Stimulated activated CD4-positive, alpha-beta T cell treated with anti-CD3 and anti-CD28 coated beads, Interleukin-15, amount 100 ng/mL, for 1 hour (primary cell): ENCODE measurements at regions not wholly inside any gene's neighbourhood (a gene's known extent, or its start where the extent isn't known, plus 50 kb on each side); places are given as distances from the start of the nearest gene placed in this dataset.
"Not testable (repeated sequence)": the region's sequence is repeated elsewhere in the genome, so short reads cannot be mapped to it uniquely, and the experiment has no call there.

Source experiments
- DNase-seq, 2 donors: peaks; one replicate each; pipeline ENCODE4 v3.0.0-alpha.2; 2020; ENCODE audit warnings: low read depth in 1 of 2, low spot score in 1 of 2

DNA sequence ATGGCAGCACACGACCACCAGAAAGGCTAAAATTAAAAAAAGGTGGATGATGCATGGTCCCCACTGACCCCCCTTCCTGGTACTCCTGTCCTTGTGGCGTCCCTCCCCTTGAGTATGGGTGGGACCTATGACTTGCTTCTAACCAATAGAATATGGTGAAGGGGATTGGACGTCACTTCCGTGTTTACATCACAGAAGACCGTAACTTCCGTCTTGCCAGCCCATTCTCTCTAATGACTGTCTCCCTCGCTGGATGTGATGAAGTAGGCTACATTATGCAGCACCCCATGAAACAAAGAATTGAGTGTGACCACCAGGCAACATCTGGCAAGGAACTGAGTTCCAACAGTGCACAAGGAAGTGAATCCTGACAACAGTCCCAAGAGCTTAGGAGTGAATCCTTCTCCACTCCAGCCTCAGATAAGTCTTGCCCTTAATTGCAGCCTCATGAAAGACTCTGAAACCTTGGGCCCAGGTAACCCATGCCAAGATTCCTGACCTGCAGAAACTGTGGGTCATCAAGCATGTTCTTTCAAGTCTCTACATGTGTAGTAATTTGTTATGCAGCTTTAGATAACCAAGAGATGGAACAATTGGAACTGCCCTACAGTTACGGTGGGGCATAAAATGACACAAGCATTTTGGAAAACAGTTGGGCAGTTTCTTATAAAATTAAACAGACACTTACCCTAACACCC lies 80.1 kb upstream of the NPAS2 start:
- DNase-seq = no peak

DNA sequence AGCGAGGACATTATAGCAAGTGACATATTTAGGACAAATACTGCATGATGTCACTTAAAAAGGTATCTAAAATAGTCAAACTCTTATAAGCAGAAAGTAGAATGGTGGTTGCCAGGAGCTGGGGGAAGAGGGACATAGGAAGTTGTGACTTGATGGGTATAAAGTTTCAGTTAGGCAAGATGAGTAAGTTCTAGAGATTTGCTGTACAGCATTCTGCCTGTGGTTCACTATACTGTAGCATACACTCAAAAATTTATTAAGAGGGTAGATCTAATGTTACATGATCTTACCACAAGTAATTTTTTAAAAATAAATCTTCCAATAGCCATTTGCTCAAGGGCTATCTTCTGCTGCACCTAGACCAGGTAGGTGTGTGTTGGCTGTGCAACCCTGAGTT lies 78.1 kb upstream of the NPAS2 start:
- no peak for DNase-seq

DNA sequence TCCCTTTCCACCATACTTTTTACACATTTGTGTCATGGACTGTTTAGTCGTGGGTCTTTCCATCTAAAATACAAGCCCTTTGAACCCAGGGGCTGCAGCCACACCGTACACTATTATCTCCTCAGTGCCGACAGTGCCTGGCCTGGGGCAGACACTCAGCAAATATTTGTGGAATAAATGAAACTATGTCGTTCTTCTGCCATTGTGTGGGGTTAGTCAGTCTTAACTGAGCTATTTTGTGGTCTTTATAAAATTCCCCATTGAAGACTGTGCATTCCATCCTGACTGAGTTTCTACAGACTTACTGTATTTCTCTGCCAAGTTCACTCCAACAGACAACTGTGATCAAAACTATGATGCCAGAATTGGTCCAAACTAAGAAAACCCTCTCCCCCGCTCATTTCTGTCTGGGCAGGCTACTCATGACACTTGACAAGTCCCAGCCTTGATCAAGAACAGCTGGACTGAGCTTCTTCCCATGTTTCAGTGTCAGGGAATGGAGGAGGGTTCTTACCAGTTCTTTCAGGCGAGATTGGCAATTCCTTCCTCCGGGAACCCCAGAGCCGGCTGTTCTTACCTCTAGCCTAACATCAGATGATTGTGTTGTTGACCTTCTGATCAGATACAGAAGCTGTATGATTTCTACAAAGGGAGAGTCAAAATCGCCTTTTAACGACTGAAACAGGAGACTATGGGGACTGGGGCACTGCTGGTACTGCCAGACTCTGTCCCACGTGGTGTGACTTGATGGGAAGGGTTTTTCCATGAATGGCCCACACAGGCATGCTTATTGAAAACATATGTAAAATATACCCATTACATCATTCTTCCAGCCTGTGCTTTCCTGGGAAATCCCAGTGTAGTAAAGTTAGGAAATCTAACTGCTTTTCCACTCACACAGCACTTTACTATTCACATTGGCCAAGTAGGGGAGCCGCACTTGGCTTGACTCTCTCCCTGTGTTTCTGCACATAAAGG lies 77.4 kb upstream of the NPAS2 start:
- DNase-seq = no peak

DNA sequence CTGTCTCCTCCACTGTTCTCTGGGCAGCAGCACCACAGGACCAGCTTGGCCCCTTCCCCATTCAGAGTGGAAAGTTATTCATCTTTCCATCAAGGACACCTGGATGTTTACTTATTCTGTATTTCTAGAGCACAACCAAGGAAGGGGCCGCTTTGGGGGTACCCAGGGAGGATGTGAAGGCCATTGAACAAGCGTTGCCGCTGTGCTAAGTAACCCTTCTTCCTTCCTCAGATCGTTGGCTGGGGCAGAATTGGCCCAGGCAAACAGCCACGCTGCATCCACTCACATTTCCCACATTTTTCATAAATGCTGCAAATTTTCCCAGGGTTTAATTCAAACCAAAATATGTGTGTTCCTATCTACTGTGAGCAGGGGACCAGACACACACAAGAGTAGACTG lies 76.2 kb upstream of the NPAS2 start:
- DNase-seq = no peak

DNA sequence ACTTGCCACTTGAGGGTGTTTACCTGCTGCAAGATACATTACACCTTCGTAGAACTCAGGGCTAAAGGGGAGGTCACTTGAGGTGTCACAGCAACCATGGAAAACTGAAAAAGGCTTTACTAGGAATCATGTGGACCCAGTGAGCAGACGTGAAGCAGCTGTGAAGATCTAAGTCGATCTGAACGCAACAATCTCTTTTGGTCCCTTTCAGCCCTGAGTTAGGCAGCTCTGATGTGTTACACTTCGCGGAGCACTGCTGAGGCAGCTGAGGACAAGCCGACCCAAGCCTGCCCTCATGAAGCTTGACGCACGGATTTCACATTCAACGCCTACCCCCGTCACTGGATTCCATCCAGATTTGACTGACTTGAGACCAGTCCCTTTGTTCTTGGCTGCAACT lies 75.8 kb upstream of the NPAS2 start:
- no peak for DNase-seq

DNA sequence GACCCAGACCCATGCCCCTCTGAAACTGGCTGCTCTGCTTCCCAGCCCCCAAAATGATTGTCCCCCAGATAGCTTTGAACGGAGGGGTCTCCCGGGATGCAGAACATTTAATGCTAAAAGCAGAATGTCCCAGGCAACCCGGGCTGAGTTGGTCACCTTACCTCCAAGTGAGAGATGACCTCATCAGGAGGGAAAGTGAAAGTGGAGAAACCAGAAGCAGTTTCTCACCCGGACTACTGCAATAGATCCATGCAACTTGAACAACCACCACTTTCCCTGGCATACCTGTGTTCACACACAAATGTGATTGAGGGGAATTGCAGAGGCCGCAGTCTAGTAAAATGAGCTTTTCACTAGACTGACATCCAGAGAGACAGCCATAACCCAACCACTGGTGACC lies 75.3 kb upstream of the NPAS2 start:
- DNase-seq = no peak

DNA sequence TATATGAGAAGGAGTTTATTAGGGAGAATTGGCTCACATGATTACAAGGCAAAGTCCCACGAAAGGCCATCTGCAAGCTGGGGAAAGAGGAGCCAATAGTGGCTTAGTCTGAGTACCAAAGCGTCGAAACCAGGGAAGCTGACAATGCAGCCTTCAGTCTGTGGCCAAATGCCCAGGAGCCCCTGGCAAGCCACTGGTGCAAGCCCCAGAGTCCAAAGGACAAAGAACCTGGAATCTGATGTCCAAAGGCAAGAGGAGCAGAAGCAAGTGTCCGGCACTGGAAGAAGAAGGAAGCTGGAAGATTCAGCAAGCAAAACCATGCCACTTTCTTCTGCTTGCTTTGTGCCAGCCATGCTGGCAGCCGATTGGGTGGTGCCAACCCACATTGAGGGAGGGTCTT lies 74.3 kb upstream of the NPAS2 start:
- DNase-seq = no peak

DNA sequence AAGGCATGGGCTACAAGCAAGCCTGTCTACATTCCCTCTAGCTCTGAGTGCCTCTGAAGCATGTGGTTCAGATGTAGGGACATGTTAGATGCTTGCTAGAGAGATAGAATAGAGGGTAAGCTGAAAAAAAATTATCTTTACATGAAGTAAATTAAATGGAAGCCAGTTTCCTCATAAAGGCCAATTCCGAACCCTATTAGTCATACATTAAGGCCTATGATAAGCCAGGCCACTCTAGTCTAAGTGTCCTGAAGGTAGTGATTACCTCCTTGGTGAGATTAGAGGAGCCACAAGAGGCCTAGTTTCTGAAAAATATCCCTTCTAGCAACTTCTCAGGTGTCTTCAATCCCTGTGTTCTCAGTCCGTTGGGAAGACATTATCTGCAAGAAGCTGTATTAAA lies 72.4 kb upstream of the NPAS2 start:
- no peak for DNase-seq

DNA sequence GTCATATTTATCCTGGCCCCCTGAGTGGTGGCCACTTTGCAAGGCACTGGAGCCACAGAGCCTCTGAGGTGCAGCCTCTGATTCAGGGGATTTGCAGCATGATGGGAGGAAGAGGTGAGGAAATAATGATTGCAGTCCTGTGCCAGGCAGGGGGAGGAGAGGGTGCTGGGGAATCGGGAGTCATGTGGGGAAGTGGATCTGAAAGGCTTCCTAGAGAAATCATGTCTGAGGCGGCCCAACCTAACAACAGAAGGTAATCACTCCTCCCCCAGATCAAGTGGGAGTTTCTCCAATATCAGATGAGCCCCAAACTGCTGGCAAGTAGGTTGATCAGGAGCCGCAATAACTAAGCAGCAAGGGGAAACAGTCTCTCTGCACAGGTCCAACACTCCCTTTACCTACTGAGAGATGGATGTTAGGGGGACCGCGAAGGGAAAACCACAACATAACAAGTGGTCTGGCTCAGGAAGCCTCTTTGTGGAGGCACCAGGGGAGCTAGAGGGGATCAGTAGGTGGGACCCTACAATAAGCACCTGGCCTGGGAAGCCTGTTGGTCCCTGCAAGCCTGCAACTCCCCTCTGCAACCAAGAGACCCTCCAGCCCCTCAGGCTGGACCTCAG lies 71.8 kb upstream of the NPAS2 start:
- no peak for DNase-seq

DNA sequence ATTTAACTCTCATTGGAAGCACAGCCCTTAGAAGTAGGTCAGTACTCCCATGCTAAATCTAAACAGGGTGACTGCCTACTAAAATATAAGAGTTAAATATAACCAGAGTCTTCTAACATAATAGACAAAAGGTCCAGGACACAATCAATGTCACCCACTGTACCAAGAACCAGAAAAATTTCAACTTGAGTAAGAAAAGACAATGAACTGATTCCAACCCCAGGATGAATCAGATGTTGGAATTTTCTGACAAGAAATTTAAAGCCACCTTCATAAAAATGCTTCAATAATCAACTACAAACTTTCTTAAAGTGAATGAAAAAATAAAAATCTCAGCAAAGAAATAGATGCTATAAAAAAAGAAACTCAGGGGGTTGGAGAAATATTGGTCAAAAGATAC lies 71.3 kb upstream of the NPAS2 start:
- no peak for DNase-seq

DNA sequence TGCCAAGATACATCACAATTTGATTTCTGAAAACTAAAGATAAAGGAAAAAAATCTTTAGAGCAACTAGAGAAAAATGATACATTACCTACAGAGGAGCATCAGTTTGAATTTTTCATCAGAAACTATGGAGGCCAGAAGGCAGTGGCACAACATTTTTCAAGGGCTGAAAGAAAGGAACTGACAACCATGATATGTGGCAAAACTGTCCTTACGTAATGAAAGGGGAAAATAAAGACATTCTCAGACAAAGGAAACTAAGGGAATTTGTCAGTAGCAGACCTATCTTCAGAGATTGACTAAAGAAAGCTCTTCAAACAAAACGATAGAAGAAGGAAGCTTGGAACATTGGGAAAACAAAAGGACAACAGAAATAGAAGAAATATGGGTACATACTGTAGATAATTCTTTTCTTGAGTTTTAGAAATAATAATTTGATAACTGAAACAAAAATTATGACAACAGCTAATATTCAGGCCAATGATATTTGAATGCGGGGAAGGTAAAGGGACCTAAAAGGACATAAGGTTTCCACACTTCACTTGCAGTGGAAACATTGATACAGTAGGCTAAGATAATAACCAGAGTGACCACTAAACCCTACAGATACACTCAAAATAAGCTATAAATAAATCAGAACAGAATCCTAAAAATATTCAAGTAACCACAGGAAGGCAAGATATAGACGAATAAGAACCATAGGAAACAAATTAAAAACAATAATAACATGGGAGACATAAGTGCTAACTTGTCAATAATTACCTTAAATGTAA lies 70.0 kb upstream of the NPAS2 start:
- no peak for DNase-seq

DNA sequence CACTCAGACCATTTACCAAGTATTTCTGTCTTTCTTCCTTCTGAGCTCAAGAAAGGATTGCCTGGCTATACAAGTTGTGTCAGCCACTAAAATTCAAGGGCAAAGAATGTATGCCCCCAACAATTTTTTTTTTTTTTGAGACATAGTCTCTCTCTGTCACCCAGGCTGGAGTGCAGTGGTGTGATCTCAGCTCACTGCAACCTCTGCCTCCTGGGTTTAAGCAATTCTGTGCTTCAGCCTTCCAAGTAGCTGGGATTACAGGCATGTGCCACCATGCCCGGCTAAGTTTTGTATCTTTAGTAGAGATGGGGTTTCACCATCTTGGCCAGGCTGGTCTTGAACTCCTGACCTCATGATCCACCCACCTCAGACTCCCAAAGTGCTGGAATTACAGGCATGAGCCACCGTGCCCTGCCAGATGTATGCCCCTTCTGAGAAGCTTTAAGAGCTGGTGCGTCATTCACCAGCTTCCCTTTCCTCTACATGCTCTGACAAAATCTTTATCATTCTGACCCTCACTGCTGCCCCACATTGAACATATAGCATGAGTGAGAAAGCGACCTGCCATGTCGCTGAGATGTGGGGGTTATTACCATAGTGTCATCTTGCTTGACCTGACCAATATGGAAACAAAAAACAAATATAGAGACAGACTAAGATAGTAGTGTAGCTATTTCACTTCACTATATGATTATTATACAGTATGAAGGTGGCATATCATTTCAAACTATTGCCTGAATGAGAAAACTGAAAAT lies 67.9 kb upstream of the NPAS2 start:
- not testable (repeated sequence) for DNase-seq

DNA sequence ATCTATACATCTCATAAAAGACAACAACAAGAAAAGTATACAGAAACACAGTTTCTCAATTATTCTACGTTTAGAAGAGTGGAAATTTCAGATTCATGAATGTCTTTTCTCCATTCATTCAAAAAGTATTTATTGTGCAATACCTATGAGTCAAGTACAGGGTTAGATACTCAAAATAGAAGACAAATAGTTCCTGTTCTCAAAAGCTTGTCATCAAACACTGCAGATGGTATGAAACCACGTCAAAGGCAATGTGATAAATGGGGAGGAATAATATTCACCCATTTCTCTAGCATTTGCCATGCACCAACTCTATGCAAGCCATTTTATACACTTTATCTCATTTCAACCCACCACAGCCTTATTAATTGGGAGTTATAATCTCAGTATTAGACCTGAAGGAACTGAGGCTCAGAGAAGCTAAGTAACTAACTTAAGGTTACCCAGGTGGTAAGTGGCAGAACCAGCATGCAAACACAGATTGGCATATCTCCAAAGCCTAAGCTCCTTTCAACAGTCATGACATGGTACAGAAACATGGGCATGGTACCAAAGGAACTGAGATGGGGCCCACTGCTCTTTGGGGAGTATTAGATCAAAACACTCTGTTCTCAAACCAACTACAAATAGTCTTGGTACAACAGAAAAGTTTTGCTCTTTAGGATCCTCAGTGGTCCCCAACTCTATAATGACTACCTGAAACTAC lies 67.2 kb upstream of the NPAS2 start:
- DNase-seq = no peak

DNA sequence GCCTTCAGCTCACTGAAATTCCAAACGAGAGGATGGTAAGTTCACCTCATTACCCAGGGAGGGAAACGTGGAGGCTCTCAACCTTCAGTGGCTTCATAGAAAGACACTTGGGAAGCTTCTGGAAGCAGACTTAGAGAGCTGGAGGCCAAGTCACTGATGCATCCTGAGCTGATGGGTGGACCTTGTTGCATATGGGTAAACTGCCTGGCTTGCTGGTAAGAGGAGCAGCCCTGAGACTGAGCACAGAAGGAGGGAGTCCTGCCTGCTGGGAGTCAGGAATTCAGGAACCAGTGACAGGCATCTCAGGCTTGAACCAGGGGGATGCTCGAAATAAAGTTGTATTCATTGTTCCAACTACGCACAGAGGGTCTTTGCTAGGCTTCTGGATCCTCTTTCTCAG lies 66.5 kb upstream of the NPAS2 start:
- no peak for DNase-seq

DNA sequence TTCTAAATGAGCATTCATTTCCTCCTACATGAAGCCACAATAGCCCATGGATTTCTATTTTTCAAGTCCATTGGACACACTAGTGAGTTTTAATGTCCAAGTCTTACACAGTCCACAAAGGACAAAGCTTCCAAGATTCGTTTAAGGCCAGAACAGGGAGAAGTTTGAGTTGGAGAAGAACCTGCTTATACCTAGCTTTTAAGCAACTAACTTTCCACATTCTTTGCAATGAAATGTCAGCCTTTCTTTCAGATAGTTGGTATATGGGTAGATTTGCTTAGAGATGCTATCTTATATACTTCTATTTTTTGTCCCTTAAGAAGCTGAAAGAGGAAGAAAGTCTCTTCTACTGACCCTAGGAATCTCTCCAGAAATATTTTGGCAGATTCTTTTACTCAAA lies 66.1 kb upstream of the NPAS2 start:
- no peak for DNase-seq

DNA sequence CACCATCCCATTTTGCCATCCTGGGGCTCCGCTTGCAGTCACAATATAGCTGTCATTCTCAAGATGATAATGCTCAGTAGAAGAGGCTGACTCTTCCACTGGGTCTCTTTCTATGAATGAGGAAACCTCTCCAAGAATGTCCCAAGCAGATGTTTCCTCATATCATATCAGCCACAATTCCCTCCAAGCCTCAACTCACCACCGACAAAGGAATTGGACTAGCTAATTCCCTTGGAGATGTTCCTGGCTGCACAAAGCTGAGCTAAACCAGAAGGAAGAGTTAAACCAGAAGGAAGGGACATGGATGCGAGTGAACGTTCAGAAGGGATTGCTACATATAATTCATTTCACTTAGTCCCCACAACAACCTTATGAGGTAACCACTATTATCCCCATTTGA lies 65.0 kb upstream of the NPAS2 start:
- no peak for DNase-seq

DNA sequence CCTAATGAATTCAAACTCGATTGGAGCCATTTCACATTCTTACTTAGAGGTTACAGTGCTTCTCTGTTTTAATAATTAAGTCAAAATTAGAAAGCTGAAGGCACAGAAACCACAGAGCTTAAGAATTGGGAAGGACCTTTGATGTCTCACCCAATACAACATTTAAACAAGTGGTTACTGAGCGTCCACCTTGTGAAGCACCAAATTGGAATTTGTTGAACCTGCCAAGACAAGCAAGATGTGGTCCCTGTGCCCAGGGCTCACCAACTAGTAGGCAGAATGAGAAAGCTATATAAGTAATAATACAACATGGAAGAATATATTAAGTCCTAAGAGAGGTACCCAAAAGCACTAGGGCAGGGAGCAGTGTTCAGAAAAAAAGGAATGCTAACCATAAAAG lies 64.5 kb upstream of the NPAS2 start:
- no peak for DNase-seq

DNA sequence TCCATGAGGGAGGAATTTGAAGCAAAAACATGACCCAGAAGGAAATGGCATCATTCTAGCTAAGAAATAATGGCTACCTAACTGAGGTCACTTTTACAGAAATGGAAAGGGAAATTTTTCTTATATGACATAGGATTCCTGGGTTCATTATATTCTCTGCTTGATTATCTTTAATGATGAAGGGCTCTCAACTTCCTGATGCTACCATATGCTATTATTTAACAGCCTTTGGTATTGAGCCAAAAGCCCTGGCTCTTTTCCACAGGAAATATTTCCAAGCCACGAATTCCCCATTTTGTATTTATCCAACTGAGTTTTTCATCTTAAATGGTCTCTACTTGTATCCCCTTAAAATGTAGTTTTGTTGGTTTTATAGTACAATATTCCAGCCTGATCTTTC lies 63.2 kb upstream of the NPAS2 start:
- DNase-seq = no peak

DNA sequence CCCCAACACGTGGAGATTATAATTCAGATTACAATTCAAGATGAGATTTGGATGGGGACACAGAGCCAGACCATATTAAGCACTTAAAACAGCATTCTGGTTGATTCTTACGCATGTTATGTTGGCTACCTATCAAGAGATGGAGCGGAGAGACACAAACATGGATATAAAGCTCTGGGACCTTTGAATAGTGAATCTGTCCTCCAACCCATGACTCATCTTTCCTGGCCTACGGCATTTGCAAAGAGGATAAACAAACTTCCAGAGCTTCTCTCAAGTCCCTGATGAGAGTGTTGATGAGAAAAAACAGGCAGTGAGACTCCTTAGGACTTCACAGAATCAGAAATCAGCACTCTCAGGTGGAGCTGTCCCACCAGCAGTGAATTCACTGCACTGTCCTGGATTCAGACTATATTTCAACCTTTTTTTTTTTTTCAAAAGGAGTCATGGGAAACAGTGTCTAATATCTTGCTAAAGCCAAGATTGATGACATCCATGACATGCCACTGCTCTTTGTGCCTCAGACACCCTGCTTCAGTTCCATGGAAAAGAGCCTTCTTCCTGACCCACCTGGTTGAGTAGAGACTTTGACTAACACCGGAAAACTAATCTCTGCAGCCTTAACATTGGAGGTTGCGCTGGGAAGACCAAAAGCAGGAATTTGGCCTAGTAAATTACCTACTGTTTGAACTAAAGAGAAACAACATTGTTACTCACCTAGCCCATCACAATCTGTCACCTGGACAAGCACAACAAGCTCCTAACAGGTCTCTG lies 62.1 kb upstream of the NPAS2 start:
- DNase-seq = no peak
